Activated B cell treated with CpG ODN at 0.5 μM for 24 hours (primary cell): ENCODE measurements at regions not wholly inside any gene's neighbourhood (a gene's known extent, or its start where the extent isn't known, plus 50 kb on each side); places are given as distances from the start of the nearest gene placed in this dataset.

ENCODE experiments used
- ATAC-seq: fragments of 200-7000 bp; cut with Tn5 transposase; one replicate; pipeline ENCODE4 v1.10.0; 2021; ENCODE audit warnings: low read depth, mild to moderate bottlenecking, moderate library complexity
- CTCF ChIA-PET: fragments of 350-600 bp; sonication (Branson Sonifier 250); formaldehyde crosslinking; loops from one replicate; lab custom pipeline; 2021; ENCODE audit warnings: antibody characterized with exemption; lab: Charles Lee
- POLR2A ChIA-PET: fragments of 350-600 bp; sonication (Branson Sonifier 250); formaldehyde crosslinking; loops from one replicate; lab custom pipeline; 2021; ENCODE audit warnings: antibody characterized with exemption; lab: Charles Lee
- DNase-seq: peaks from one replicate; pipeline ENCODE4 v3.0.0; 2022
- H3K27ac Mint-ChIP-seq: one replicate; pipeline ENCODE4 v1.8.0; 2020; ENCODE audit warnings: mixed read lengths
- H3K27me3 Mint-ChIP-seq: one replicate; pipeline ENCODE4 v1.8.0; 2021; ENCODE audit warnings: mixed read lengths
- H3K36me3 Mint-ChIP-seq: one replicate; pipeline ENCODE4 v1.8.0; 2021; ENCODE audit warnings: low read depth, mixed read lengths
- H3K4me1 Mint-ChIP-seq: one replicate; pipeline ENCODE4 v1.8.0; 2021; ENCODE audit warnings: mixed read lengths
- H3K4me3 Mint-ChIP-seq: one replicate; pipeline ENCODE4 v1.8.0; 2020; ENCODE audit warnings: mild to moderate bottlenecking, mixed read lengths
- H3K9me3 Mint-ChIP-seq: one replicate; pipeline ENCODE4 v1.8.0; 2020; ENCODE audit warnings: mixed read lengths
- intact Hi-C: fragments of 100-400 bp; cut with micrococcal nuclease; formaldehyde crosslinking; loops from one replicate; pipeline ENCODE4 v1.15.1; 2024
- TF ChIP-seq, protein P1 (sequence below): fragments of 200-600 bp; IDR thresholded peaks from one replicate; pipeline ENCODE4 v1.8.0; 2022; ENCODE audit warnings: antibody characterized with exemption, mild to moderate bottlenecking

DNA sequence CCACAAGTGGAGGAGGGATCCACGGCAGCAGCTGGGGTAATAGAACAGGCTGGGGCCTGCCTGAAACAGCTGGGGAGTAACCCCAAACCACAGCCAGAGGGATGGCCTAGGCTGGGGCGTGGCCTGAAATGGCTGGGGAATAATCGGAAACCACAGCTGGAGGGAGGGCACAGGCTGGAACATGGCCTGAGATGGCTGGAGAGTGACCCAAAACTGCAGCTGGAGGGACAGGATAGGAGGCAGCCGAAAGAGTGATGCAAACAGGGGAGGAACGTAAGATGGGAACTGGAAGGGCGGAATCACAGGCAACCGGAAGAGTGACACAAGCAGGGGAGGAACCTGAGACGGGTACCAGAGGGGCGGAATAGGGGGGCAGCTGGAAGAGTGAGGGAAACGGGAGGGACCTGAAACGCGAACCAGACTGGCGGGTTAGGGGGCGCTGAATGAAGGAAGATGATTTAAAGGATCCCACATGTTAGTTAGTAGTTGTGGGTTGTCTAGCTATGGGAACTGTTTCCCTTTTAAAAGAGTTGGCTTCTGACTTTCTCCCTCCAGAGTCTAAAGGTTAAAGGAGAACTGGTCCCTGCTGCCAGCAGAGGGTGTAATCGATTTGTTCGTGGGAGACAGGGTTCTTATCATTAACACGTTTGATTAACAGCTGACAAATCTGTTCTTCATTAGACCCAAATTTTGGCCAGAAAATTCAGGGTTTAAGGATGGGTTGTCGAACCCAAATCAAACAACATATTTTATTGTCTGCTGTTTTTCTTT is 71.7 kb upstream of the KDM5D start:
- Mint-ChIP-seq H3K4me3 (peak overlapping the region; percentile 44), H3K27ac (no peak overlapping the region), H3K27me3 (peaks cover 5% of the 10 kb centered on the region), H3K9me3 (no peaks in the 10 kb centered on the region), H3K36me3 (no peaks in the 10 kb centered on the region), H3K4me1 (peaks cover 1% of the 10 kb centered on the region)
- ChIA-PET CTCF (no interaction called here), POLR2A (no interaction called here)
- ATAC-seq (no peak), DNase-seq (no peak)
- TF ChIP-seq, protein P1, sequence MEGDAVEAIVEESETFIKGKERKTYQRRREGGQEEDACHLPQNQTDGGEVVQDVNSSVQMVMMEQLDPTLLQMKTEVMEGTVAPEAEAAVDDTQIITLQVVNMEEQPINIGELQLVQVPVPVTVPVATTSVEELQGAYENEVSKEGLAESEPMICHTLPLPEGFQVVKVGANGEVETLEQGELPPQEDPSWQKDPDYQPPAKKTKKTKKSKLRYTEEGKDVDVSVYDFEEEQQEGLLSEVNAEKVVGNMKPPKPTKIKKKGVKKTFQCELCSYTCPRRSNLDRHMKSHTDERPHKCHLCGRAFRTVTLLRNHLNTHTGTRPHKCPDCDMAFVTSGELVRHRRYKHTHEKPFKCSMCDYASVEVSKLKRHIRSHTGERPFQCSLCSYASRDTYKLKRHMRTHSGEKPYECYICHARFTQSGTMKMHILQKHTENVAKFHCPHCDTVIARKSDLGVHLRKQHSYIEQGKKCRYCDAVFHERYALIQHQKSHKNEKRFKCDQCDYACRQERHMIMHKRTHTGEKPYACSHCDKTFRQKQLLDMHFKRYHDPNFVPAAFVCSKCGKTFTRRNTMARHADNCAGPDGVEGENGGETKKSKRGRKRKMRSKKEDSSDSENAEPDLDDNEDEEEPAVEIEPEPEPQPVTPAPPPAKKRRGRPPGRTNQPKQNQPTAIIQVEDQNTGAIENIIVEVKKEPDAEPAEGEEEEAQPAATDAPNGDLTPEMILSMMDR: no peak
- intact Hi-C loops: no loop called here
